ENCODE measurements at regions not wholly inside any gene's neighbourhood (a gene's known extent, or its start where the extent isn't known, plus 50 kb on each side); places are given as distances from the start of the nearest gene placed in this dataset.

DNA sequence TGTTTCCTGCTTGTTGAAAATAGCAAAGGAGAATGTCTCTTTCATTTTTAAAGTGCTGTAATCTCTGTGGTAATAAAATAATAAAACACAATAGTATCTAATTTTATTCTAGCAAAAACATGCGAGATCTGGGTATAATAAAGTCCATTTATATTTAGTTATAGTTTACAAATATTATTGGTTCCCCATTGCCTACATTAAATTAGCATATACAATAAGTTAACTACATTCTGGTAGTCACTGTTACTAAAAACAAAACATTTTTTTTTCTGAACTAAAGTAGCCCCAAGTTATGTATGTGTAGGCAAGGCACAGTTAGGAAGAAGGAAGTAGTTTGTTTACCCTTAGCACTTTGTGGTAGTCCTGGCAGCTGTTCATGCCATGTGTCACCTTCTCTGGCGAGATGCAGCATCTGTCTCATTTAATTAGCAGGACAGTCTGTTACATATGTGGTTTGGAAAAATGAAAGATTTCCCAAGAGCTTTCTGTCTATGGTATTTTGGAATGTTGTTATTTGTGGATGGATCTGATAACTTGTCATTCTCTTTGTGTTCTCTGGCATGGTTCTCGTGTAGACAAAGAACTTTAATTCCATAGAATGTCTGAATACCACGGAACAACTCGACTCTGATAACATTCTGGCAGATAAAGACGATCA, 231.3 kb upstream of the PITX2 start (continued):
- TF ChIP-seq YY1 (IDR thresholded peaks at IDR 0.05; ENCODE audit: low read depth, low read length) (no peak), SP2 (IDR thresholded peaks at IDR 0.05; ENCODE audit: low read length) (no peak)
